ENCODE measurements at regions not wholly inside any gene's neighbourhood (a gene's known extent, or its start where the extent isn't known, plus 50 kb on each side); places are given as distances from the start of the nearest gene placed in this dataset.

GRCh38 chr4:123609829-123610228 is 213.2 kb downstream of the SPRY1 start:
- H3K27ac ChIP-seq: no peak overlapping the region
- H3K4me3 ChIP-seq: no peak overlapping the region
- no peak for DNase-seq (ENCODE audit: low spot score)
- no peak for TF ChIP-seq CTCF (IDR thresholded peaks at IDR 0.05)

DNA sequence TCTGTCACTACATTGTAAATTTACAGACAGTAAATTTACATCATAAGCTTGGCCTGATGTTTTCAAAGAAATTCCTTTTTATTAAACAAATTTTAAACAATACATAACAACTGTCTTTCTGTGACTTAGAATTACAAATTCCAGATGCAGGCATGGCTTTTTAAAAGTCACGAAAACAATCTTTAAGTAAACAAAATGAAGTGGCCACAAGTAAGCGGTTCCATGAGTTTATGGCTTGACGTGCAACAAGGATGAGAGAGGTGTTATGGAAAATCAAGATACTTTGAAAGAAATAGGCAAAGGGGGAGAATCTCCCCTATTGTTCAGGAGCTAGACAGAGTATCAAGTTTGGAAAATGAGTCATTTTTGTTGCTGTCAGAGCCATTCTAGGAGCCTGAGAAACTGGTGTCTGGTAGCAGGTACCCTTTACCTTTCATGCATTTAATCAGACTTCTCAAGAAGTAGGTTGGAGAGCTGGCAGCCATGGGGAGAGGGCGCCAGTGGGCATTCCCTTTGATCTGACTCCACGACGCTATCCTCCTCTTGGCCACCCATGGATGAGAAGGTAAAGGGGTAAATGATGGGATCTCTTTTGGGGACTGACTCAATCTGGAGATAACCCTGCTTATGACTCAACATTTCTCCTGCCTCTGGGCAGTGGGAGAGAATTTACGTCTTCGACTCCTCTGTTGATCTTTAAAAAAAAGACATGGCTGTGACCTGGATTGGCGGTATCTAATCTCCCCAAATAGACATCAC is 217.2 kb downstream of the SPRY1 start:
- no peak overlapping the region for H3K27ac ChIP-seq

GRCh38 chr4:123615901-123616300 is 219.3 kb downstream of the SPRY1 start:
- H3K4me3 ChIP-seq: no peak overlapping the region
- no peak for DNase-seq (ENCODE audit: low spot score)
- TF ChIP-seq CTCF (IDR thresholded peaks at IDR 0.05): no peak
- H3K27ac ChIP-seq: no peak overlapping the region

More for the DNA sequence above, 217.2 kb downstream of the SPRY1 start:
- no peak overlapping the region for H3K4me3 ChIP-seq
- no peak for DNase-seq (ENCODE audit: low spot score)
- TF ChIP-seq CTCF (IDR thresholded peaks at IDR 0.05): no peak

- no peak for TF ChIP-seq CTCF (IDR thresholded peaks at IDR 0.05)
- DNase-seq (ENCODE audit: low spot score): no peak
These were observed 220.4 kb downstream of the SPRY1 start for GRCh38 chr4:123616951-123617461.

GRCh38 chr4:123617791-123618190 is 221.2 kb downstream of the SPRY1 start:
- no peak for DNase-seq (ENCODE audit: low spot score)
- no peak for TF ChIP-seq CTCF (IDR thresholded peaks at IDR 0.05)
- no peak overlapping the region for H3K4me3 ChIP-seq
- peak overlapping the region in 1 of 2 donors; percentile 60 for H3K27ac ChIP-seq

More at GRCh38 chr4:123616951-123617461, 220.4 kb downstream of the SPRY1 start:
- Histone ChIP-seq H3K27ac (peak overlapping the region in 1 of 2 donors; percentile 60), H3K4me3 (no peak overlapping the region)

DNA sequence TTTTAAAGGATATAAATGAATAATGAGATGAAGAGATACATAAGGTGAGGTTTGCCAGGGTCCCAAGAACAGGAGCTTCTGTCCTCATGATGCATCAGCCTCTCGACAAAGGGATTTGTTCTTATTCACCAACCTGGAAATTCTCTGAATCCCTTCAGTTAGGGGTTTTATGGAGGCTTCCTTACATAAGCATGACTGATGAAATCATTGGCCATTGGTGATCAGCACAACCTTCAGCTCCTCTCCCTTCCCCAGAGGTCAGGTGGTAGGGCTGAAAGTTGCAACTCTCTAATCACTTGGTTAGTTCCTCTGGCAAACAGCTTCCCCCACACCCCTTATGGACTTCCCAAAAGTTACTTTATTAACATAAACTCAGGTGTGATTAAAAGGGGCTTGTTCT is 222.0 kb downstream of the SPRY1 start:
- no peak for TF ChIP-seq CTCF (IDR thresholded peaks at IDR 0.05)
- no peak for DNase-seq (ENCODE audit: low spot score)
- Histone ChIP-seq H3K4me3 (no peak overlapping the region), H3K27ac (no peak overlapping the region)

GRCh38 chr4:123619326-123619725 is 222.7 kb downstream of the SPRY1 start:
- TF ChIP-seq CTCF (IDR thresholded peaks at IDR 0.05): no peak
- no peak for DNase-seq (ENCODE audit: low spot score)
- H3K4me3 ChIP-seq: no peak overlapping the region
- H3K27ac ChIP-seq: no peak overlapping the region

Data from coronary artery (tissue), 2 donors.